ENCODE measurements at regions not wholly inside any gene's neighbourhood (a gene's known extent, or its start where the extent isn't known, plus 50 kb on each side); places are given as distances from the start of the nearest gene placed in this dataset.
A peak's percentile ranks its signal among the peaks of the same experiment; 100 is the strongest.

GRCh38 chr13:84237143-84237542, 354.9 kb upstream of the SLITRK1 start:
- no peak for DNase-seq
- Histone ChIP-seq H3K9me3 (ENCODE audit: insufficient read depth, low read depth) (no peaks in the 10 kb centered on the region), H3K79me2 (ENCODE audit: low read depth) (no peaks in the 10 kb centered on the region), H3K36me3 (ENCODE audit: low read depth) (no peaks in the 10 kb centered on the region), H3F3A (ENCODE audit: insufficient read depth, low read depth) (no peaks in the 10 kb centered on the region), H2AFZ (peak overlapping the region; percentile 17; the same call in 1 of the 2 replicates), H3K4me3 (no peak overlapping the region), H3K27me3 (ENCODE audit: insufficient read depth, low read depth) (no peaks in the 10 kb centered on the region), H3K9me2 (ENCODE audit: insufficient read depth) (no peaks in the 10 kb centered on the region), H3K4me2 (no peak overlapping the region), H4K20me1 (ENCODE audit: insufficient read depth) (no peaks in the 10 kb centered on the region), H3K4me1 (replicated peaks; ENCODE audit: insufficient read depth) (no peaks in the 10 kb centered on the region), H3K27ac (no peak overlapping the region)
- intact Hi-C loops (cut with micrococcal nuclease; ENCODE audit: unreplicated experiment), result no loop called here
- BruUV-seq (replicated peaks), result no TSS peak
- TF ChIP-seq EZH2 (IDR thresholded peaks at IDR 0.05; ENCODE audit: low read depth), result no peak
- TF ChIP-seq CTCF (conservative IDR thresholded peaks at IDR 0.05), result no peak
- CTCF ChIA-PET, result no interaction called here
- POLR2A ChIA-PET (ENCODE audit: unreplicated experiment), result no interaction called here

- no peak overlapping the region for H3K4me2 ChIP-seq
- no peaks in the 10 kb centered on the region for H3F3A ChIP-seq (ENCODE audit: insufficient read depth, low read depth)
- H3K27ac ChIP-seq, result no peak overlapping the region
- no peaks in the 10 kb centered on the region for H3K9me2 ChIP-seq (ENCODE audit: insufficient read depth)
- no peak overlapping the region for H2AFZ ChIP-seq
- no peaks in the 10 kb centered on the region for H3K36me3 ChIP-seq (ENCODE audit: low read depth)
- no peak for TF ChIP-seq CTCF (conservative IDR thresholded peaks at IDR 0.05)
- TF ChIP-seq EZH2 (IDR thresholded peaks at IDR 0.05; ENCODE audit: low read depth), result no peak
- ChIA-PET POLR2A (ENCODE audit: unreplicated experiment) (no interaction called here), CTCF (no interaction called here)
- no peaks in the 10 kb centered on the region for H3K9me3 ChIP-seq (ENCODE audit: insufficient read depth, low read depth)
- no peaks in the 10 kb centered on the region for H3K4me1 ChIP-seq (replicated peaks; ENCODE audit: insufficient read depth)
- intact Hi-C loops (cut with micrococcal nuclease; ENCODE audit: unreplicated experiment), result no loop called here
- DNase-seq, result no peak
- no peaks in the 10 kb centered on the region for H4K20me1 ChIP-seq (ENCODE audit: insufficient read depth)
- no peak overlapping the region for H3K4me3 ChIP-seq
- H3K27me3 ChIP-seq (ENCODE audit: insufficient read depth, low read depth), result no peaks in the 10 kb centered on the region
- no peaks in the 10 kb centered on the region for H3K79me2 ChIP-seq (ENCODE audit: low read depth)
- no TSS peak for BruUV-seq (replicated peaks)
Observed at GRCh38 chr13:84234416-84234815, 352.1 kb upstream of the SLITRK1 start.

DNA sequence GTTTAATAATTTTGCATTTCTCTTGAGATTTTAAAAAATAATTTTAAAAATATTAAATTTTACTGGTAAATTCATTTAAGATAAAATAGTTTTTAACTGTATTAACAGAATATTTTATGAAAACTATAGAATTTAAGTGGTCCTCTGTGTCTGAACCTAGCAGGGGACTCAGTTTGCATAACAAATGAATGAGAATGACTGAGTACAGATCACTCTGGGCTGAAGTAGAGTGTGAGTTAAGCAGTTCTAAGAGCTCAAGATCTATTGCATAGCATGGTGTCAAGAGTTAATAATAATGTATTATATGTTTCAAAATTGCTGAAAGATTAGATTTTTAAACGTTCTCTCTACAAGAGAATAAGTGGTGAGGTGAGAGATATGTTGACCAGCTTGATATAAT, 348.3 kb upstream of the SLITRK1 start:
- Histone ChIP-seq H2AFZ (no peak overlapping the region), H3K9me3 (ENCODE audit: insufficient read depth, low read depth) (no peaks in the 10 kb centered on the region), H3K4me2 (no peak overlapping the region), H3K27ac (no peak overlapping the region), H3F3A (ENCODE audit: insufficient read depth, low read depth) (no peaks in the 10 kb centered on the region), H3K4me1 (replicated peaks; ENCODE audit: insufficient read depth) (no peaks in the 10 kb centered on the region), H3K79me2 (ENCODE audit: low read depth) (no peaks in the 10 kb centered on the region), H3K27me3 (ENCODE audit: insufficient read depth, low read depth) (no peaks in the 10 kb centered on the region), H3K4me3 (no peak overlapping the region), H4K20me1 (ENCODE audit: insufficient read depth) (no peaks in the 10 kb centered on the region), H3K9me2 (ENCODE audit: insufficient read depth) (no peaks in the 10 kb centered on the region), H3K36me3 (ENCODE audit: low read depth) (no peaks in the 10 kb centered on the region)
- POLR2A ChIA-PET (ENCODE audit: unreplicated experiment), result no interaction called here
- intact Hi-C loops (cut with micrococcal nuclease; ENCODE audit: unreplicated experiment), result no loop called here
- CTCF ChIA-PET, result no interaction called here
- DNase-seq, result no peak
- no TSS peak for BruUV-seq (replicated peaks)
- TF ChIP-seq EZH2 (IDR thresholded peaks at IDR 0.05; ENCODE audit: low read depth), result no peak

DNA sequence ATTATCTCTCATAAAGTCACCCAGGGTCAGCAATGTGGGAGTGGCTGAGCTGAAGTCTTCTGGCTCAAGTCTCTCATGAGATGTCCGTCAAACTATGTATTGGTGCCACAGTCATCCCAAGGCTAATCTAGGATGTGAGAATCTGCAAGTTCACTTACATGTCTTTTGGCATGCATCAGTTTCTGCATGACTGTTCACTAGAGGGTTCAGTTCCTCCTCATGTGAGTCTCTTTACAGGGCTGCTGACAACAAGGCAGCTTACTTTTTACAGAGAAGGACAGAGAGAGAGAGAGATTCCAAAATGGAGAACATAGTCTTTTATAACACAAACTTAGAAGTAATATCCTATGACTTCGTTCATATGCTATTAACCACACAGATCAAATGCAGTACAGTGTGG, 328.8 kb upstream of the SLITRK1 start:
- no peak overlapping the region for H3K4me3 ChIP-seq
- no peak for DNase-seq
- no TSS peak for BruUV-seq (replicated peaks)
- H3K79me2 ChIP-seq (ENCODE audit: low read depth), result no peaks in the 10 kb centered on the region
- H3K27ac ChIP-seq, result no peak overlapping the region
- TF ChIP-seq CTCF (conservative IDR thresholded peaks at IDR 0.05) (no peak), EZH2 (IDR thresholded peaks at IDR 0.05; ENCODE audit: low read depth) (no peak)
- no peak overlapping the region for H2AFZ ChIP-seq
- no peaks in the 10 kb centered on the region for H3K36me3 ChIP-seq (ENCODE audit: low read depth)
- intact Hi-C loops (cut with micrococcal nuclease; ENCODE audit: unreplicated experiment), result no loop called here
- POLR2A ChIA-PET (ENCODE audit: unreplicated experiment), result no interaction called here
- CTCF ChIA-PET, result no interaction called here
- H3K27me3 ChIP-seq (ENCODE audit: insufficient read depth, low read depth), result no peaks in the 10 kb centered on the region
- no peaks in the 10 kb centered on the region for H4K20me1 ChIP-seq (ENCODE audit: insufficient read depth)
- no peak overlapping the region for H3K4me2 ChIP-seq
- no peaks in the 10 kb centered on the region for H3F3A ChIP-seq (ENCODE audit: insufficient read depth, low read depth)
- H3K9me3 ChIP-seq (ENCODE audit: insufficient read depth, low read depth), result no peaks in the 10 kb centered on the region
- no peaks in the 10 kb centered on the region for H3K4me1 ChIP-seq (replicated peaks; ENCODE audit: insufficient read depth)
- H3K9me2 ChIP-seq (ENCODE audit: insufficient read depth), result no peaks in the 10 kb centered on the region

Data from PC-9 (cell line).